HEK293T (cell line): ENCODE measurements at regions not wholly inside any gene's neighbourhood (a gene's known extent, or its start where the extent isn't known, plus 50 kb on each side); places are given as distances from the start of the nearest gene placed in this dataset.

ENCODE experiments used
- ARNT ChIP-seq: fragments of 450-650 bp; IDR thresholded peaks from 2 replicates; pipeline ENCODE4 v1.6.1; 2017; ENCODE audit warnings: mild to moderate bottlenecking
- BHLHE40 ChIP-seq: fragments of 450-650 bp; IDR thresholded peaks from 2 replicates; pipeline ENCODE4 v1.6.1; 2016; ENCODE audit warnings: mild to moderate bottlenecking, moderate library complexity, borderline replicate concordance
- ELF4 ChIP-seq: fragments of 450-650 bp; IDR thresholded peaks from 2 replicates; pipeline ENCODE4 v1.6.1; 2017; ENCODE audit warnings: antibody characterized with exemption
- FOXA1 ChIP-seq: fragments of 450-650 bp; IDR thresholded peaks from 2 replicates; pipeline ENCODE4 v1.6.1; 2016; ENCODE audit warnings: mild to moderate bottlenecking
- NFRKB ChIP-seq: fragments of 450-650 bp; IDR thresholded peaks from 2 replicates; pipeline ENCODE4 v1.6.1; 2016; ENCODE audit warnings: mild to moderate bottlenecking, moderate library complexity
- TF ChIP-seq, protein P1 (sequence below): fragments of 450-650 bp; IDR thresholded peaks from 2 replicates; pipeline ENCODE4 v1.6.1; 2016

GRCh38 chr2:239608260-239608659, 207.4 kb upstream of the HDAC4 start:
- TF ChIP-seq, protein P1, sequence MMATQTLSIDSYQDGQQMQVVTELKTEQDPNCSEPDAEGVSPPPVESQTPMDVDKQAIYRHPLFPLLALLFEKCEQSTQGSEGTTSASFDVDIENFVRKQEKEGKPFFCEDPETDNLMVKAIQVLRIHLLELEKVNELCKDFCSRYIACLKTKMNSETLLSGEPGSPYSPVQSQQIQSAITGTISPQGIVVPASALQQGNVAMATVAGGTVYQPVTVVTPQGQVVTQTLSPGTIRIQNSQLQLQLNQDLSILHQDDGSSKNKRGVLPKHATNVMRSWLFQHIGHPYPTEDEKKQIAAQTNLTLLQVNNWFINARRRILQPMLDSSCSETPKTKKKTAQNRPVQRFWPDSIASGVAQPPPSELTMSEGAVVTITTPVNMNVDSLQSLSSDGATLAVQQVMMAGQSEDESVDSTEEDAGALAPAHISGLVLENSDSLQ: no peak
- TF ChIP-seq FOXA1: no peak
- TF ChIP-seq ARNT: no peak
- no peak for TF ChIP-seq BHLHE40
- no peak for TF ChIP-seq ELF4
- no peak for TF ChIP-seq NFRKB
